GM13977 (cell line): ENCODE measurements at regions not wholly inside any gene's neighbourhood (a gene's known extent, or its start where the extent isn't known, plus 50 kb on each side); places are given as distances from the start of the nearest gene placed in this dataset.

Experiments
- DNase-seq: peaks from one replicate; pipeline ENCODE4 v3.0.0; 2012; ENCODE audit warnings: low spot score
- CTCF ChIP-seq: IDR thresholded peaks from 2 replicates; pipeline ENCODE4 v1.5.1; 2012; ENCODE audit warnings: mild to moderate bottlenecking, control low read depth; ENCODE audit not compliant: insufficient read depth; ENCODE audit errors: extremely low read depth, missing control alignments
- in situ Hi-C: fragments of 300-500 bp; cut with MboI; formaldehyde crosslinking; loops from one replicate; pipeline ENCODE4 v1.12.0; 2022; ENCODE audit warnings: low sequenced_read_pairs, low pct_unique_long_range_greater_than_20kb, mixed read lengths, inconsistent platforms; ENCODE audit not compliant: unreplicated experiment

GRCh38 chr1:22225858-22226589 is 83.1 kb upstream of the WNT4 start:
- TF ChIP-seq CTCF, result no peak
- in situ Hi-C loops, result no loop called here
- no peak for DNase-seq

- DNase-seq, result no peak
- in situ Hi-C loops, result no loop called here
- no peak for TF ChIP-seq CTCF
These were observed 85.2 kb upstream of the WNT4 start for GRCh38 chr1:22228074-22228473.

- in situ Hi-C loops, result no loop called here
- DNase-seq, result no peak
- TF ChIP-seq CTCF, result no peak
These were observed 85.6 kb upstream of the WNT4 start for GRCh38 chr1:22228505-22228911.

GRCh38 chr1:22229379-22229778 is 86.5 kb upstream of the WNT4 start:
- TF ChIP-seq CTCF, result no peak

GRCh38 chr1:22231068-22231593 is 88.2 kb upstream of the WNT4 start:
- DNase-seq, result no peak
- in situ Hi-C loops, result no loop called here
- TF ChIP-seq CTCF, result no peak

More at GRCh38 chr1:22229379-22229778, 86.5 kb upstream of the WNT4 start:
- in situ Hi-C loops, result no loop called here
- no peak for DNase-seq

- no peak for DNase-seq
- no peak for TF ChIP-seq CTCF
- in situ Hi-C loops, result no loop called here
These were observed 89.2 kb upstream of the WNT4 start for GRCh38 chr1:22231995-22232690.
